ENCODE measurements at regions not wholly inside any gene's neighbourhood (a gene's known extent, or its start where the extent isn't known, plus 50 kb on each side); places are given as distances from the start of the nearest gene placed in this dataset.

DNA sequence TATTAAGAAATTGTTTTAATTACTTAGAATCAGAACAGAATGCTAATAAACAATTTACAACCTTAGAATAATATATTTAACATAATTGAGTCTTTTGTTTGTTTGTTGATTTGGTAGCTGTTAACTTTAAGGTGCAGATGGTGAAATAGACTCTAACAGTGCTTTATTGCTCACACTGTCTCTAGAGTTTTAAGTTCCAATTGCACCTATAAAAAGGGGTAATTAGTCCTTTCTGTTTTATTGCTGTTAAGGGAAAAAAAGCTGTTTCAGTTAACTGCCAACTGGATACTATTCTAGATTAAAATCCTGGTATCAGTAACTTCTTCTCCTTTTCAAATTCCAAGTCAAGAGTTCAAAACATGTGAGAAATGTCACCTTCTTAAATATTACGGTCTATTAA, 197.6 kb upstream of the TMPRSS15 start:
- Histone ChIP-seq H3K36me3 (ENCODE audit: control insufficient read depth in 2 of 2, extremely low read depth in 1 of 2, insufficient read depth in 2 of 2, low read length in 2 of 2) (no peaks in the 10 kb centered on the region), H3K4me1 (ENCODE audit: control insufficient read depth, extremely low read depth, insufficient read depth, low read length) (no peaks in the 10 kb centered on the region), H3K27ac (ENCODE audit: insufficient read depth, low read depth, low read length) (no peak overlapping the region), H3K9me3 (replicated peaks; ENCODE audit: control insufficient read depth, insufficient read depth, low read length) (no peaks in the 10 kb centered on the region), H2AFZ (ENCODE audit: low read depth, low read length) (no peak overlapping the region), H4K20me1 (replicated peaks; ENCODE audit: control insufficient read depth, extremely low read depth, insufficient read depth, low read length) (no peaks in the 10 kb centered on the region), H3K4me3 (replicated peaks in 1 of 3; ENCODE audit: insufficient read depth in 1 of 3, low read depth in 1 of 3, low read length in 3 of 3) (no peak overlapping the region), H3K9ac (replicated peaks; ENCODE audit: extremely low read depth, insufficient read depth, low read length) (no peak overlapping the region), H3K79me2 (ENCODE audit: control insufficient read depth, insufficient read depth, low read length) (no peaks in the 10 kb centered on the region), H3K9me1 (replicated peaks; ENCODE audit: control insufficient read depth, extremely low read depth, insufficient read depth, low read length) (no peaks in the 10 kb centered on the region), H3K27me3 (ENCODE audit: control insufficient read depth in 2 of 2, insufficient read depth in 2 of 2, low read length in 2 of 2) (no peaks in the 10 kb centered on the region), H3K4me2 (ENCODE audit: insufficient read depth, low read length) (no peak overlapping the region)
- FAIRE-seq = no peak
- dilution Hi-C loops (cut with MboI; ENCODE audit: extremely low pct_ligation_motif_present, low sequenced_read_pairs) = no loop called here
- no peak for DNase-seq (ENCODE audit: low read depth, low spot score)
- no peak for TF ChIP-seq POLR2A (IDR thresholded peaks at IDR 0.05; ENCODE audit: low read depth, low read length)
- no peak for TF ChIP-seq GATA2 (IDR thresholded peaks at IDR 0.05; ENCODE audit: insufficient read depth, insufficient read length, low read depth, low read length)
- POLR2A ChIA-PET = no interaction called here
- intact Hi-C loops (cut with micrococcal nuclease) = no loop called here
- no TSS peak for BruUV-seq (replicated peaks)
- CTCF ChIA-PET = no interaction called here

DNA sequence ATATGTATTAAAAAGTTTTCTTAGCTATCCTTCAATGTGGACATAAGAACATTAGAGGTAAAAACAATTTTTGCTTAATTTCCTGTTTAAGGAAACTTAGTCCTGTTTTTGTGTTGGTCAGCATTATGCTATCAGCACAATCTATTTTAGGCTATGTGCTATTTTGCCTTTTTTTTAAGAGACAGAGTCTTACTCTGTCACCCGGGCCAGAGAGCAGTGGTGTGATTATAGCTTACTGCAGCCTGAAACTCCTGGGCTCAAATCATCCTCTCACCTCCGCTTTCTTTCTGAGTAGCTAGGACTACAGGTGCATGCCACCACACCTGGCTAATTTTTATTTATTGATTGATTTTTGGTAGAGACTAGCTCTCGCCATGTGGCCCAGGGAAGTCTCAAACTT, 199.1 kb upstream of the TMPRSS15 start:
- H3K9ac ChIP-seq (replicated peaks; ENCODE audit: extremely low read depth, insufficient read depth, low read length) = no peak overlapping the region
- H4K20me1 ChIP-seq (replicated peaks; ENCODE audit: control insufficient read depth, extremely low read depth, insufficient read depth, low read length) = no peaks in the 10 kb centered on the region
- H2AFZ ChIP-seq (ENCODE audit: low read depth, low read length) = no peak overlapping the region
- CTCF ChIA-PET = interaction anchor here (1.3 kb wide), 1 partner anchor 103 kb away, joined by 3 read pairs; no protein-coding TSS in a partner anchor
- no peak overlapping the region for H3K4me2 ChIP-seq (ENCODE audit: insufficient read depth, low read length)
- DNase-seq (ENCODE audit: low read depth, low spot score) (no peak), FAIRE-seq (no peak)
- H3K79me2 ChIP-seq (ENCODE audit: control insufficient read depth, insufficient read depth, low read length) = no peaks in the 10 kb centered on the region
- H3K36me3 ChIP-seq (ENCODE audit: control insufficient read depth in 2 of 2, extremely low read depth in 1 of 2, insufficient read depth in 2 of 2, low read length in 2 of 2) = no peaks in the 10 kb centered on the region
- no TSS peak for BruUV-seq (replicated peaks)
- no peaks in the 10 kb centered on the region for H3K27me3 ChIP-seq (ENCODE audit: control insufficient read depth in 2 of 2, insufficient read depth in 2 of 2, low read length in 2 of 2)
- H3K9me1 ChIP-seq (replicated peaks; ENCODE audit: control insufficient read depth, extremely low read depth, insufficient read depth, low read length) = no peaks in the 10 kb centered on the region
- TF ChIP-seq POLR2A (IDR thresholded peaks at IDR 0.05; ENCODE audit: low read depth, low read length) = no peak
- no peak for TF ChIP-seq POLR2AphosphoS5 (IDR thresholded peaks at IDR 0.05; ENCODE audit: insufficient read depth, low read depth, low read length)
- TF ChIP-seq EZH2 (IDR thresholded peaks at IDR 0.05; ENCODE audit: borderline replicate concordance, low read depth, low read length, severe bottlenecking) = no peak
- no peak for TF ChIP-seq JUN (IDR thresholded peaks at IDR 0.05; ENCODE audit: borderline replicate concordance, insufficient read depth, insufficient read length, low read depth)
- TF ChIP-seq, protein P1, sequence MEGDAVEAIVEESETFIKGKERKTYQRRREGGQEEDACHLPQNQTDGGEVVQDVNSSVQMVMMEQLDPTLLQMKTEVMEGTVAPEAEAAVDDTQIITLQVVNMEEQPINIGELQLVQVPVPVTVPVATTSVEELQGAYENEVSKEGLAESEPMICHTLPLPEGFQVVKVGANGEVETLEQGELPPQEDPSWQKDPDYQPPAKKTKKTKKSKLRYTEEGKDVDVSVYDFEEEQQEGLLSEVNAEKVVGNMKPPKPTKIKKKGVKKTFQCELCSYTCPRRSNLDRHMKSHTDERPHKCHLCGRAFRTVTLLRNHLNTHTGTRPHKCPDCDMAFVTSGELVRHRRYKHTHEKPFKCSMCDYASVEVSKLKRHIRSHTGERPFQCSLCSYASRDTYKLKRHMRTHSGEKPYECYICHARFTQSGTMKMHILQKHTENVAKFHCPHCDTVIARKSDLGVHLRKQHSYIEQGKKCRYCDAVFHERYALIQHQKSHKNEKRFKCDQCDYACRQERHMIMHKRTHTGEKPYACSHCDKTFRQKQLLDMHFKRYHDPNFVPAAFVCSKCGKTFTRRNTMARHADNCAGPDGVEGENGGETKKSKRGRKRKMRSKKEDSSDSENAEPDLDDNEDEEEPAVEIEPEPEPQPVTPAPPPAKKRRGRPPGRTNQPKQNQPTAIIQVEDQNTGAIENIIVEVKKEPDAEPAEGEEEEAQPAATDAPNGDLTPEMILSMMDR (IDR thresholded peaks at IDR 0.05; ENCODE audit: extremely low read depth in 1 of 2, insufficient read depth in 1 of 2, low read depth in 1 of 2, low read length in 2 of 2) = no peak
- TF ChIP-seq, protein P2, sequence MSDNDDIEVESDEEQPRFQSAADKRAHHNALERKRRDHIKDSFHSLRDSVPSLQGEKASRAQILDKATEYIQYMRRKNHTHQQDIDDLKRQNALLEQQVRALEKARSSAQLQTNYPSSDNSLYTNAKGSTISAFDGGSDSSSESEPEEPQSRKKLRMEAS (IDR thresholded peaks at IDR 0.05; ENCODE audit: insufficient read depth, insufficient read length) = no peak
- TF ChIP-seq FOS (IDR thresholded peaks at IDR 0.05; ENCODE audit: borderline replicate concordance, insufficient read depth, low read length) = no peak
- TF ChIP-seq MYC (IDR thresholded peaks at IDR 0.05; ENCODE audit: low read depth, low read length) = no peak
- no peak for TF ChIP-seq GATA2 (IDR thresholded peaks at IDR 0.05; ENCODE audit: insufficient read depth, insufficient read length, low read depth, low read length)
- H3K9me3 ChIP-seq (replicated peaks; ENCODE audit: control insufficient read depth, insufficient read depth, low read length) = no peaks in the 10 kb centered on the region
- POLR2A ChIA-PET = no interaction called here
- dilution Hi-C loops (cut with MboI; ENCODE audit: extremely low pct_ligation_motif_present, low sequenced_read_pairs) = no loop called here
- no peak overlapping the region for H3K27ac ChIP-seq (ENCODE audit: insufficient read depth, low read depth, low read length)
- no peaks in the 10 kb centered on the region for H3K4me1 ChIP-seq (ENCODE audit: control insufficient read depth, extremely low read depth, insufficient read depth, low read length)
- no peak overlapping the region for H3K4me3 ChIP-seq (replicated peaks in 1 of 3; ENCODE audit: insufficient read depth in 1 of 3, low read depth in 1 of 3, low read length in 3 of 3)
- intact Hi-C loops (cut with micrococcal nuclease) = no loop called here

All from endothelial cell of umbilical vein (primary cell).